ENCODE measurements at regions not wholly inside any gene's neighbourhood (a gene's known extent, or its start where the extent isn't known, plus 50 kb on each side); places are given as distances from the start of the nearest gene placed in this dataset.

GRCh38 chr1:102821707-102822106, 286.6 kb downstream of the COL11A1 start:
- no peak overlapping the region for H3K4me3 ChIP-seq (ENCODE audit: low read length)
- no peaks in the 10 kb centered on the region for H3K79me2 ChIP-seq (replicated peaks; ENCODE audit: insufficient read depth, low read length)
- no peak overlapping the region for H3K27ac ChIP-seq (ENCODE audit: low read length)
- no peaks in the 10 kb centered on the region for H3K9me3 ChIP-seq (ENCODE audit: low read length)
- H3K9ac ChIP-seq (ENCODE audit: low read length): no peak overlapping the region
- no peaks in the 10 kb centered on the region for H3K36me3 ChIP-seq (ENCODE audit: insufficient read depth, low read length)
- H2AFZ ChIP-seq (ENCODE audit: low read depth, low read length): no peak overlapping the region
- TF ChIP-seq EZH2 (IDR thresholded peaks at IDR 0.05; ENCODE audit: borderline replicate concordance, insufficient read depth, low read length, poor library complexity, severe bottlenecking) (no peak), TAF1 (IDR thresholded peaks at IDR 0.05; ENCODE audit: low read depth) (no peak), RAD21 (conservative IDR thresholded peaks at IDR 0.05) (no peak), EP300 (conservative IDR thresholded peaks at IDR 0.05; ENCODE audit: poor library complexity, severe bottlenecking) (no peak)
- no peaks in the 10 kb centered on the region for H4K20me1 ChIP-seq (ENCODE audit: insufficient read depth)
- H3K9me2 ChIP-seq (ENCODE audit: insufficient read depth, low read length): no peaks in the 10 kb centered on the region
- no peaks in the 10 kb centered on the region for H3F3A ChIP-seq (ENCODE audit: insufficient read depth, low read length, poor library complexity, severe bottlenecking)
- no peak overlapping the region for H3K4me2 ChIP-seq (ENCODE audit: low read length)
- H3K27me3 ChIP-seq (ENCODE audit: insufficient read depth, low read depth, low read length): no peaks in the 10 kb centered on the region

GRCh38 chr1:102800406-102800805, 307.9 kb downstream of the COL11A1 start:
- no peak for TF ChIP-seq SMC3 (conservative IDR thresholded peaks at IDR 0.05; ENCODE audit: poor library complexity)
- TF ChIP-seq REST (IDR thresholded peaks at IDR 0.05; ENCODE audit: borderline replicate concordance): no peak
- TF ChIP-seq EZH2 (IDR thresholded peaks at IDR 0.05; ENCODE audit: borderline replicate concordance, insufficient read depth, low read length, poor library complexity, severe bottlenecking): no peak
- no peak for TF ChIP-seq RAD21 (conservative IDR thresholded peaks at IDR 0.05)
- no peak for TF ChIP-seq MXI1 (conservative IDR thresholded peaks at IDR 0.05; ENCODE audit: poor library complexity, severe bottlenecking)
- TF ChIP-seq POLR2AphosphoS5 (IDR thresholded peaks at IDR 0.05): no peak
- TF ChIP-seq EP300 (conservative IDR thresholded peaks at IDR 0.05; ENCODE audit: poor library complexity, severe bottlenecking): no peak
- TF ChIP-seq CTCF (IDR thresholded peaks at IDR 0.05; ENCODE audit: poor library complexity, severe bottlenecking): no peak
- TF ChIP-seq TAF1 (IDR thresholded peaks at IDR 0.05; ENCODE audit: low read depth): no peak
- H3K27ac ChIP-seq (ENCODE audit: low read length): no peak overlapping the region

More at GRCh38 chr1:102800406-102800805, 307.9 kb downstream of the COL11A1 start:
- Histone ChIP-seq H4K20me1 (ENCODE audit: insufficient read depth) (no peaks in the 10 kb centered on the region), H3F3A (ENCODE audit: insufficient read depth, low read length, poor library complexity, severe bottlenecking) (no peaks in the 10 kb centered on the region), H3K27me3 (ENCODE audit: insufficient read depth, low read depth, low read length) (no peaks in the 10 kb centered on the region), H2AFZ (ENCODE audit: low read depth, low read length) (no peak overlapping the region), H3K9ac (ENCODE audit: low read length) (no peak overlapping the region), H3K4me2 (ENCODE audit: low read length) (no peak overlapping the region), H3K4me3 (ENCODE audit: low read length) (no peak overlapping the region), H3K9me2 (ENCODE audit: insufficient read depth, low read length) (no peaks in the 10 kb centered on the region), H3K36me3 (ENCODE audit: insufficient read depth, low read length) (no peaks in the 10 kb centered on the region), H3K9me3 (ENCODE audit: low read length) (no peaks in the 10 kb centered on the region), H3K79me2 (replicated peaks; ENCODE audit: insufficient read depth, low read length) (no peaks in the 10 kb centered on the region)

Data from neural cell (in vitro differentiated cells).